ENCODE measurements at regions not wholly inside any gene's neighbourhood (a gene's known extent, or its start where the extent isn't known, plus 50 kb on each side); places are given as distances from the start of the nearest gene placed in this dataset.

DNA sequence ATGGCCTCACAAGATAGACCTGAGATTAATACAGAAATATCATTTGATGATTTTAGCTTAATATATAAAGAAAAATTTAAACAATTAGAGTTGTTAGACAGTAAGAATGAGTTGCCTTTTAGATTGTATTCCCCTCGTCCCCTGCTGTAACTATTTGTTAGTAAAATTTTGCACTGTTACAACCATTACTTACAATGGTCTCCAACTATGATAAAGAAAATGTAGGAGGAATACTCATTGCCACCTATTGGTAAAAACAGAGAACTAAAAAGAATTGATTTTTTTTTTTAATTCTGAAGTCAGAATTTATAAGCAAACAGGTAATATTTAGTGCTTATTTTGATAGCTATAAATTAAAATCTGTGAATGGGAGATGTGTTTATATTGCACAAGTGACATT lies 937.6 kb downstream of the TLE4 start:
- TF ChIP-seq ZNF274 (IDR thresholded peaks at IDR 0.05; ENCODE audit: insufficient read depth, insufficient read length) (no peak), RCOR1 (conservative IDR thresholded peaks at IDR 0.05; ENCODE audit: low read depth, low read length) (no peak), KDM1A (IDR thresholded peaks at IDR 0.05; ENCODE audit: borderline replicate concordance) (no peak), TCF3 (IDR thresholded peaks at IDR 0.05; ENCODE audit: borderline replicate concordance, insufficient read depth, low read depth, low read length) (no peak), SMAD1 (IDR thresholded peaks at IDR 0.05; ENCODE audit: low read depth, partially characterized antibody) (no peak), POLR2A (IDR thresholded peaks at IDR 0.05; ENCODE audit: low read depth, low read length) (no peak), POLR2AphosphoS2 (IDR thresholded peaks at IDR 0.05; ENCODE audit: low read depth, low read length) (no peak), CTCF (IDR thresholded peaks at IDR 0.05 in 2 of 3, conservative IDR thresholded peaks at IDR 0.05 in 1 of 3; ENCODE audit: control insufficient read depth in 2 of 3, extremely low read depth in 1 of 3, insufficient read depth in 1 of 3, low read depth in 3 of 3, low read length in 3 of 3) (no peak), CHD1 (IDR thresholded peaks at IDR 0.05; ENCODE audit: low read depth, low read length) (no peak), JUND (IDR thresholded peaks at IDR 0.05; ENCODE audit: low read depth, low read length) (no peak), CREB1 (IDR thresholded peaks at IDR 0.05; ENCODE audit: low read depth) (no peak), RAD21 (IDR thresholded peaks at IDR 0.05; ENCODE audit: insufficient read depth, low read depth, low read length) (no peak), EZH2 (IDR thresholded peaks at IDR 0.05; ENCODE audit: borderline replicate concordance, control insufficient read depth, low read depth, low read length) (no peak)
- TF ChIP-seq, protein P1, sequence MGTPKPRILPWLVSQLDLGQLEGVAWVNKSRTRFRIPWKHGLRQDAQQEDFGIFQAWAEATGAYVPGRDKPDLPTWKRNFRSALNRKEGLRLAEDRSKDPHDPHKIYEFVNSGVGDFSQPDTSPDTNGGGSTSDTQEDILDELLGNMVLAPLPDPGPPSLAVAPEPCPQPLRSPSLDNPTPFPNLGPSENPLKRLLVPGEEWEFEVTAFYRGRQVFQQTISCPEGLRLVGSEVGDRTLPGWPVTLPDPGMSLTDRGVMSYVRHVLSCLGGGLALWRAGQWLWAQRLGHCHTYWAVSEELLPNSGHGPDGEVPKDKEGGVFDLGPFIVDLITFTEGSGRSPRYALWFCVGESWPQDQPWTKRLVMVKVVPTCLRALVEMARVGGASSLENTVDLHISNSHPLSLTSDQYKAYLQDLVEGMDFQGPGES (IDR thresholded peaks at IDR 0.05): no peak

All from GM12878 (cell line).